SIG-M5 treated with dmso at 0.1 percent for 504 hours (cell line): ENCODE measurements at regions not wholly inside any gene's neighbourhood (a gene's known extent, or its start where the extent isn't known, plus 50 kb on each side); places are given as distances from the start of the nearest gene placed in this dataset.

Source experiments
- DNase-seq: peaks from one replicate; lab custom pipeline; 2025; ENCODE audit not compliant: unreplicated experiment; lab: John Stamatoyannopoulos, UW

GRCh38 chr6:140858381-140858971 lies 1274.2 kb upstream of the GJE1 start:
- DNase-seq: no peak

- peak; percentile 13 for DNase-seq
Measured at GRCh38 chr6:140857739-140858380, 1274.9 kb upstream of the GJE1 start.

- DNase-seq: no peak
Measured at GRCh38 chr6:140855520-140855919, 1277.2 kb upstream of the GJE1 start.

- no peak for DNase-seq
Measured at GRCh38 chr6:140854318-140854717, 1278.4 kb upstream of the GJE1 start.

- DNase-seq: no peak
Measured at GRCh38 chr6:140850438-140850837, 1282.3 kb upstream of the GJE1 start.

- no peak for DNase-seq
Measured at GRCh38 chr6:140849456-140849855, 1283.3 kb upstream of the GJE1 start.

GRCh38 chr6:140847262-140847645 lies 1285.5 kb upstream of the GJE1 start:
- no peak for DNase-seq

- no peak for DNase-seq
Measured at GRCh38 chr6:140846503-140847261, 1286.0 kb upstream of the GJE1 start.

GRCh38 chr6:140845701-140846100 lies 1287.0 kb upstream of the GJE1 start:
- DNase-seq: no peak

- no peak for DNase-seq
Measured at GRCh38 chr6:140844167-140844566, 1288.6 kb upstream of the GJE1 start.

GRCh38 chr6:140833408-140833807 lies 1299.3 kb upstream of the GJE1 start:
- no peak for DNase-seq

- no peak for DNase-seq
Measured at GRCh38 chr6:140830666-140831065, 1302.1 kb upstream of the GJE1 start.

GRCh38 chr6:140828856-140829255 lies 1303.9 kb upstream of the GJE1 start:
- DNase-seq: no peak

GRCh38 chr6:140827593-140827992 lies 1305.1 kb upstream of the GJE1 start:
- DNase-seq: no peak

GRCh38 chr6:140825731-140826130 lies 1307.0 kb upstream of the GJE1 start:
- DNase-seq: no peak

- DNase-seq: no peak
Measured at GRCh38 chr6:140824595-140824994, 1308.1 kb upstream of the GJE1 start.

- no peak for DNase-seq
Measured at GRCh38 chr6:140821196-140821595, 1311.5 kb upstream of the GJE1 start.

GRCh38 chr6:140817176-140817575 lies 1315.5 kb upstream of the GJE1 start:
- no peak for DNase-seq

GRCh38 chr6:140816681-140817080 lies 1316.0 kb upstream of the GJE1 start:
- DNase-seq: no peak

- no peak for DNase-seq
Measured at GRCh38 chr6:140812636-140813035, 1320.1 kb upstream of the GJE1 start.

- DNase-seq: no peak
Measured at GRCh38 chr6:140811642-140812041, 1321.1 kb upstream of the GJE1 start.

- DNase-seq: no peak
Measured at GRCh38 chr6:140809694-140810101, 1323.0 kb upstream of the GJE1 start.
